MM.1S (cell line): ENCODE measurements at regions not wholly inside any gene's neighbourhood (a gene's known extent, or its start where the extent isn't known, plus 50 kb on each side); places are given as distances from the start of the nearest gene placed in this dataset.

Experiments
- EZH2 ChIP-seq: fragments of 300-600 bp; sonication (generic); optimal IDR thresholded peaks from 2 replicates; pipeline ENCODE3; 2017; ENCODE audit warnings: low read depth, mild to moderate bottlenecking, antibody characterized with exemption, low read length, mixed read lengths
- EZH2phosphoT487 ChIP-seq: fragments of 300-600 bp; sonication (generic); IDR thresholded peaks from 2 replicates; pipeline ENCODE4 v1.6.1; 2018; ENCODE audit warnings: antibody characterized with exemption, low read length
- TF ChIP-seq, protein P1 (sequence below): fragments of 300-600 bp; sonication (generic); IDR thresholded peaks from 2 replicates; pipeline ENCODE4 v1.5.1; 2016; ENCODE audit warnings: antibody characterized with exemption, low read length, mixed read lengths

DNA sequence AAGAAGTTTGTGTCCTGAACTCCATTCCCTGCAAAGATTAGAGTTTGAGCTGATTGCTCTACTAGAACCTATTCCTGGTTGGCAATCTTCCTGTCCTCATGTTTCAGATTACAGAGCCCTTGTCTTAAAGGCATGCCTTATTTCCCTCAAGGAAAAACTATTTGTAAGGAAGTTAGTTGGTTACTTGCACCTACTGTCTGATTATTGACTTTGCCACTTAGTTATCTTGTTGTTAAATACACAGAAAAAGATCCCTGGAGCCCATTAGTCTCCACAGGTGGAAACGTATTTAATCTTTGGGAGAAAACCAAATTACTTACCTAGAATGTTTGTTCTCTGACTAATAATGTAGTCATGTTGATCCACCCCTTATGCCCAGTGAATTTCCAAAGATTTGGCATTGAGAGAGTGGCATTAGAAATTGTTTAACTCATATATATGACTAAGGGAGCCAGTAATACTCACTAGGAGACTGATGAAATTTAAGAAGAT lies 132.3 kb upstream of the ELL2 start:
- TF ChIP-seq, protein P1, sequence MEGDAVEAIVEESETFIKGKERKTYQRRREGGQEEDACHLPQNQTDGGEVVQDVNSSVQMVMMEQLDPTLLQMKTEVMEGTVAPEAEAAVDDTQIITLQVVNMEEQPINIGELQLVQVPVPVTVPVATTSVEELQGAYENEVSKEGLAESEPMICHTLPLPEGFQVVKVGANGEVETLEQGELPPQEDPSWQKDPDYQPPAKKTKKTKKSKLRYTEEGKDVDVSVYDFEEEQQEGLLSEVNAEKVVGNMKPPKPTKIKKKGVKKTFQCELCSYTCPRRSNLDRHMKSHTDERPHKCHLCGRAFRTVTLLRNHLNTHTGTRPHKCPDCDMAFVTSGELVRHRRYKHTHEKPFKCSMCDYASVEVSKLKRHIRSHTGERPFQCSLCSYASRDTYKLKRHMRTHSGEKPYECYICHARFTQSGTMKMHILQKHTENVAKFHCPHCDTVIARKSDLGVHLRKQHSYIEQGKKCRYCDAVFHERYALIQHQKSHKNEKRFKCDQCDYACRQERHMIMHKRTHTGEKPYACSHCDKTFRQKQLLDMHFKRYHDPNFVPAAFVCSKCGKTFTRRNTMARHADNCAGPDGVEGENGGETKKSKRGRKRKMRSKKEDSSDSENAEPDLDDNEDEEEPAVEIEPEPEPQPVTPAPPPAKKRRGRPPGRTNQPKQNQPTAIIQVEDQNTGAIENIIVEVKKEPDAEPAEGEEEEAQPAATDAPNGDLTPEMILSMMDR: no peak
- TF ChIP-seq EZH2phosphoT487: no peak
- no peak for TF ChIP-seq EZH2
